Liver (tissue), 8 donors: ENCODE measurements at regions not wholly inside any gene's neighbourhood (a gene's known extent, or its start where the extent isn't known, plus 50 kb on each side); places are given as distances from the start of the nearest gene placed in this dataset.

Experiments used
- DNase-seq: peaks from one replicate; pipeline ENCODE4 v3.0.0-alpha.2; 2017; ENCODE audit warnings: low spot score
- H3K27ac ChIP-seq, 2 donors: one replicate each; pipeline ENCODE4 v1.7.0; 2013; ENCODE audit warnings: inconsistent platforms in 2 of 2, low read length in 2 of 2, control low read depth in 1 of 2, low read depth in 1 of 2, mild to moderate bottlenecking in 1 of 2
- H3K27me3 ChIP-seq, 4 donors: one replicate each; pipeline versions ENCODE4 v1.6.1 to v1.7.0; 2013; ENCODE audit warnings: low read length in 3 of 4, inconsistent platforms in 1 of 4, mild to moderate bottlenecking in 1 of 4, moderate library complexity in 1 of 4; ENCODE audit not compliant: control insufficient read depth in 4 of 4, insufficient read depth in 4 of 4
- H3K36me3 ChIP-seq, 4 donors: one replicate each; pipeline versions ENCODE4 v1.6.1 to v1.7.0; 2013; ENCODE audit warnings: low read length in 3 of 4, mild to moderate bottlenecking in 3 of 4, low read depth in 1 of 4, moderate library complexity in 1 of 4; ENCODE audit not compliant: control insufficient read depth in 4 of 4, insufficient read depth in 3 of 4
- H3K4me1 ChIP-seq, 4 donors: one replicate each; pipeline versions ENCODE4 v1.6.1 to v1.7.0; 2013; ENCODE audit warnings: low read length in 3 of 4, mild to moderate bottlenecking in 3 of 4, moderate library complexity in 1 of 4; ENCODE audit not compliant: control insufficient read depth in 4 of 4, insufficient read depth in 4 of 4
- H3K4me3 ChIP-seq, 3 donors: one replicate each; pipeline versions ENCODE4 v1.6.1 to v1.7.0; 2013; ENCODE audit warnings: low read length in 3 of 3, control low read depth in 1 of 3, low read depth in 1 of 3, mild to moderate bottlenecking in 1 of 3
- H3K9ac ChIP-seq, 2 donors: one replicate each; pipeline ENCODE4 v1.7.0; 2013; ENCODE audit warnings: low read length in 2 of 2, mild to moderate bottlenecking in 2 of 2, moderate library complexity in 2 of 2, control low read depth in 1 of 2, low read depth in 1 of 2
- H3K9me3 ChIP-seq, 4 donors: one replicate each; pipeline versions ENCODE4 v1.6.1 to v1.7.0; 2013; ENCODE audit warnings: low read length in 3 of 4; ENCODE audit not compliant: control insufficient read depth in 4 of 4
- ATF3 ChIP-seq: IDR thresholded peaks from 2 replicates; pipeline ENCODE4 v1.6.1; 2016; ENCODE audit warnings: antibody characterized with exemption
- EGR1 ChIP-seq, 2 donors: IDR thresholded peaks; 2 replicates each; pipeline ENCODE4 v1.6.1; 2016 to 2018; ENCODE audit warnings: antibody characterized with exemption in 2 of 2, low read depth in 2 of 2
- FOXA1 ChIP-seq: IDR thresholded peaks from 2 replicates; pipeline ENCODE4 v1.6.1; 2016; ENCODE audit warnings: antibody characterized with exemption
- GABPA ChIP-seq, 2 donors: IDR thresholded peaks in 1 of 2; conservative IDR thresholded peaks in 1 of 2; 2 replicates each; pipeline ENCODE4 v1.6.1; 2016; ENCODE audit warnings: antibody characterized with exemption in 2 of 2, mild to moderate bottlenecking in 1 of 2, moderate library complexity in 1 of 2
- HNF4A ChIP-seq, 2 donors: conservative IDR thresholded peaks; 2 replicates each; pipeline ENCODE4 v1.6.1; 2016; ENCODE audit warnings: antibody characterized with exemption in 2 of 2, mild to moderate bottlenecking in 2 of 2
- HNF4G ChIP-seq: IDR thresholded peaks from 2 replicates; pipeline ENCODE4 v1.6.1; 2016; ENCODE audit warnings: antibody characterized with exemption
- JUND ChIP-seq, 2 donors: IDR thresholded peaks; 2 replicates each; pipeline ENCODE4 v1.6.1; 2016; ENCODE audit warnings: antibody characterized with exemption in 2 of 2
- MAX ChIP-seq: IDR thresholded peaks from 2 replicates; pipeline ENCODE4 v1.6.1; 2016; ENCODE audit warnings: antibody characterized with exemption
- NR2F2 ChIP-seq: IDR thresholded peaks from 2 replicates; pipeline ENCODE4 v1.6.1; 2016; ENCODE audit warnings: antibody characterized with exemption
- RAD21 ChIP-seq, 2 donors: IDR thresholded peaks; 2 replicates each; pipeline ENCODE4 v1.6.1; 2016; ENCODE audit warnings: antibody characterized with exemption in 2 of 2, mild to moderate bottlenecking in 2 of 2
- RXRA ChIP-seq, 2 donors: IDR thresholded peaks; 2 replicates each; pipeline ENCODE4 v1.6.1; 2017 to 2018; ENCODE audit warnings: antibody characterized with exemption in 2 of 2, mild to moderate bottlenecking in 1 of 2
- SP1 ChIP-seq: IDR thresholded peaks from 2 replicates; pipeline ENCODE4 v1.6.1; 2018; ENCODE audit warnings: antibody characterized with exemption, mild to moderate bottlenecking
- ZBTB33 ChIP-seq: IDR thresholded peaks from 2 replicates; pipeline ENCODE4 v1.6.1; 2016; ENCODE audit warnings: antibody characterized with exemption
- WGBS: extraction: QIAGEN DNeasy Blood & Tissue Kit; methylation state at CpG from one replicate; pipeline ENCODE4 v1.1.7; 2013; 5-methylcytosine and 5-hydroxymethylcytosine counted together
- TF ChIP-seq, protein P1 (sequence below): IDR thresholded peaks from 2 replicates; pipeline ENCODE4 v1.6.1; 2016; ENCODE audit warnings: antibody characterized with exemption, mild to moderate bottlenecking
- TF ChIP-seq, protein P2 (sequence below): fragments of 150-350 bp; IDR thresholded peaks from 2 replicates; pipeline ENCODE4 v1.5.1; 2017; ENCODE audit warnings: improper control_type of control experiment, low read depth, low read length; ENCODE audit not compliant: missing input control
- donor health status: healthy.
- donor health status: healthy.
- donor health status: healthy.
- donor health status: healthy.
- donor health status: healthy.

- no peaks in the 10 kb centered on the region for H3K36me3 ChIP-seq
- no peak overlapping the region for H3K4me3 ChIP-seq
- WGBS: 79% methylated on average over 1 of the region's 1 CpG
- H3K27ac ChIP-seq: no peak overlapping the region
- no peaks in the 10 kb centered on the region for H3K27me3 ChIP-seq
- no peak for DNase-seq
- TF ChIP-seq HNF4G (no peak), RAD21 (IDR thresholded peaks at IDR 0.05) (no peak), NR2F2 (no peak)
- TF ChIP-seq, protein P1, sequence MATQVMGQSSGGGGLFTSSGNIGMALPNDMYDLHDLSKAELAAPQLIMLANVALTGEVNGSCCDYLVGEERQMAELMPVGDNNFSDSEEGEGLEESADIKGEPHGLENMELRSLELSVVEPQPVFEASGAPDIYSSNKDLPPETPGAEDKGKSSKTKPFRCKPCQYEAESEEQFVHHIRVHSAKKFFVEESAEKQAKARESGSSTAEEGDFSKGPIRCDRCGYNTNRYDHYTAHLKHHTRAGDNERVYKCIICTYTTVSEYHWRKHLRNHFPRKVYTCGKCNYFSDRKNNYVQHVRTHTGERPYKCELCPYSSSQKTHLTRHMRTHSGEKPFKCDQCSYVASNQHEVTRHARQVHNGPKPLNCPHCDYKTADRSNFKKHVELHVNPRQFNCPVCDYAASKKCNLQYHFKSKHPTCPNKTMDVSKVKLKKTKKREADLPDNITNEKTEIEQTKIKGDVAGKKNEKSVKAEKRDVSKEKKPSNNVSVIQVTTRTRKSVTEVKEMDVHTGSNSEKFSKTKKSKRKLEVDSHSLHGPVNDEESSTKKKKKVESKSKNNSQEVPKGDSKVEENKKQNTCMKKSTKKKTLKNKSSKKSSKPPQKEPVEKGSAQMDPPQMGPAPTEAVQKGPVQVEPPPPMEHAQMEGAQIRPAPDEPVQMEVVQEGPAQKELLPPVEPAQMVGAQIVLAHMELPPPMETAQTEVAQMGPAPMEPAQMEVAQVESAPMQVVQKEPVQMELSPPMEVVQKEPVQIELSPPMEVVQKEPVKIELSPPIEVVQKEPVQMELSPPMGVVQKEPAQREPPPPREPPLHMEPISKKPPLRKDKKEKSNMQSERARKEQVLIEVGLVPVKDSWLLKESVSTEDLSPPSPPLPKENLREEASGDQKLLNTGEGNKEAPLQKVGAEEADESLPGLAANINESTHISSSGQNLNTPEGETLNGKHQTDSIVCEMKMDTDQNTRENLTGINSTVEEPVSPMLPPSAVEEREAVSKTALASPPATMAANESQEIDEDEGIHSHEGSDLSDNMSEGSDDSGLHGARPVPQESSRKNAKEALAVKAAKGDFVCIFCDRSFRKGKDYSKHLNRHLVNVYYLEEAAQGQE: no peak
- H3K9ac ChIP-seq: no peak overlapping the region
- peaks cover 0 to 5% (median under 1%) of the 10 kb centered on the region in 4 donors for H3K9me3 ChIP-seq
- no peaks in the 10 kb centered on the region for H3K4me1 ChIP-seq
Measured at GRCh38 chr16:65781363-65781762, 585.1 kb upstream of the CDH5 start.

DNA sequence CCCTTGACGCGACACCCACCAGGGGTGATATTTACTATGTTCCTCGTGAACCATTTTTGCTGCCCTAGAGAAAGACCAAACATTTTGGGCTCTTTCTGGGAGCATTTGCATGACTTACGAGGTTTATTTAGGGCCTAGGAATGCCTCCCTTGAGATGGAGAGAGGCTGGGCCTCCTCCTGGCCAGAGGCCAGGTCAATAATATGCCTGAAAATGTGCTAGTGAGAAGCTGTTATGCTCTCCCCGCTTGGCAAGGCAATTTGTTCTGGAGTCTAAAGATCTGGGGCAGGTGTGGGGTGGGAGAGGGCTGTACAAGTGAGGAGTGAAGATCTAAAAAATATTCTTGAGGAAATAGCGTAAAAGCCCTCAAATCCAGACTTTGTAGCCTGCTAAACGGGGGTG is 587.3 kb upstream of the CDH5 start:
- no peaks in the 10 kb centered on the region for H3K27me3 ChIP-seq
- WGBS: 89% methylated on average over 7 of the region's 7 CpGs
- H3K36me3 ChIP-seq: no peaks in the 10 kb centered on the region
- H3K9me3 ChIP-seq: peaks cover 0 to 5% (median under 1%) of the 10 kb centered on the region in 4 donors
- no peak overlapping the region for H3K4me3 ChIP-seq
- no peak overlapping the region for H3K27ac ChIP-seq
- no peaks in the 10 kb centered on the region for H3K4me1 ChIP-seq
- TF ChIP-seq HNF4G (no peak), ATF3 (no peak), ZBTB33 (no peak), RXRA (IDR thresholded peaks at IDR 0.05) (no peak), MAX (no peak), EGR1 (IDR thresholded peaks at IDR 0.05; ENCODE audit: low read depth in 2 of 2) (no peak), GABPA (IDR thresholded peaks at IDR 0.05 in 1 of 2, conservative IDR thresholded peaks at IDR 0.05 in 1 of 2) (no peak), HNF4A (conservative IDR thresholded peaks at IDR 0.05) (no peak), FOXA1 (no peak), NR2F2 (no peak), SP1 (no peak), JUND (IDR thresholded peaks at IDR 0.05) (no peak)
- TF ChIP-seq, protein P2, sequence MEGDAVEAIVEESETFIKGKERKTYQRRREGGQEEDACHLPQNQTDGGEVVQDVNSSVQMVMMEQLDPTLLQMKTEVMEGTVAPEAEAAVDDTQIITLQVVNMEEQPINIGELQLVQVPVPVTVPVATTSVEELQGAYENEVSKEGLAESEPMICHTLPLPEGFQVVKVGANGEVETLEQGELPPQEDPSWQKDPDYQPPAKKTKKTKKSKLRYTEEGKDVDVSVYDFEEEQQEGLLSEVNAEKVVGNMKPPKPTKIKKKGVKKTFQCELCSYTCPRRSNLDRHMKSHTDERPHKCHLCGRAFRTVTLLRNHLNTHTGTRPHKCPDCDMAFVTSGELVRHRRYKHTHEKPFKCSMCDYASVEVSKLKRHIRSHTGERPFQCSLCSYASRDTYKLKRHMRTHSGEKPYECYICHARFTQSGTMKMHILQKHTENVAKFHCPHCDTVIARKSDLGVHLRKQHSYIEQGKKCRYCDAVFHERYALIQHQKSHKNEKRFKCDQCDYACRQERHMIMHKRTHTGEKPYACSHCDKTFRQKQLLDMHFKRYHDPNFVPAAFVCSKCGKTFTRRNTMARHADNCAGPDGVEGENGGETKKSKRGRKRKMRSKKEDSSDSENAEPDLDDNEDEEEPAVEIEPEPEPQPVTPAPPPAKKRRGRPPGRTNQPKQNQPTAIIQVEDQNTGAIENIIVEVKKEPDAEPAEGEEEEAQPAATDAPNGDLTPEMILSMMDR: no peak
- TF ChIP-seq, protein P1: no peak
- no peak for DNase-seq
- H3K9ac ChIP-seq: no peak overlapping the region
